Ishikawa (cell line): ENCODE measurements at regions not wholly inside any gene's neighbourhood (a gene's known extent, or its start where the extent isn't known, plus 50 kb on each side); places are given as distances from the start of the nearest gene placed in this dataset.

Experiments used
- EP300 ChIP-seq: IDR thresholded peaks from 2 replicates; pipeline ENCODE4 v1.6.1; 2012; ENCODE audit warnings: borderline replicate concordance
- RAD21 ChIP-seq: IDR thresholded peaks from 2 replicates; pipeline ENCODE4 v1.6.1; 2012; ENCODE audit warnings: low read depth
- TAF1 ChIP-seq: IDR thresholded peaks from 2 replicates; pipeline ENCODE4 v1.6.1; 2012; ENCODE audit warnings: low read depth, mild to moderate bottlenecking

- TF ChIP-seq RAD21 (no peak), TAF1 (no peak), EP300 (no peak)
Observed at GRCh38 chr4:126752126-126752525, 880.6 kb upstream of the INTU start.
